ENCODE measurements at regions not wholly inside any gene's neighbourhood (a gene's known extent, or its start where the extent isn't known, plus 50 kb on each side); places are given as distances from the start of the nearest gene placed in this dataset.

DNA sequence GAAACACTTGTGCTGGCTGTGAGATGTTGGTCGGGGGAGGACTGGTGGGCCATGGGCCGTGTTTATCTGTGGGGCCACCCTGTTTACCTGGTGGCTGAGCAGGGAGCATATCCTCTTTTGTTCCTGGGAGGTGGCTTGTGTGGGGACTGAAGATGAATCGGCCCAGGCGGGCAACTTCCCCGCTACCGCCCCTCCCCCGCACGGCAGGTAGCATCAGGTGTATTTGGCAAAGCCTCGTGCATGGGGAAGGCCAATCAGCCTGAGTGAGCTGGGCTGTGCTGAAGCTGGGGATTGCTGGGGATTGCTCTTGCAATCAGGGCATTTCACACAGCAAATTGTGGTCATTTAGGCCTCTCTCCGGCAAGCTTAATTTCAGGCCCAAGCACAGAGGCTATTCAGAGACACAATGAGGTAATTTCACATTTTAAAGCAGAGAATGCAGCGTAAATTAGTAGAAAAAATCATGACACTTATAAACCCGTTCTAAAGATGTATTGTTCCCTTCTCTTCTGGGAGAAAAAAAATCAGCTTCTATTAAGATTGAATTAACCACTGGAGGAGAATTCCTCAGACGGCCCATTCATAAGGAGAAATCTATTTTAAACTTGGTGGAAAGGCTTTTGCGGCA lies 197.7 kb upstream of the POU3F1 start:
- peaks cover 0 to 14% (median 3%) of the 10 kb centered on the region in 4 donors for H3K4me1 ChIP-seq
- no peak for DNase-seq
- H3K4me3 ChIP-seq, result no peak overlapping the region
- no peaks in the 10 kb centered on the region for H3K27me3 ChIP-seq
- H3K36me3 ChIP-seq, result no peaks in the 10 kb centered on the region
- TF ChIP-seq, protein P1, sequence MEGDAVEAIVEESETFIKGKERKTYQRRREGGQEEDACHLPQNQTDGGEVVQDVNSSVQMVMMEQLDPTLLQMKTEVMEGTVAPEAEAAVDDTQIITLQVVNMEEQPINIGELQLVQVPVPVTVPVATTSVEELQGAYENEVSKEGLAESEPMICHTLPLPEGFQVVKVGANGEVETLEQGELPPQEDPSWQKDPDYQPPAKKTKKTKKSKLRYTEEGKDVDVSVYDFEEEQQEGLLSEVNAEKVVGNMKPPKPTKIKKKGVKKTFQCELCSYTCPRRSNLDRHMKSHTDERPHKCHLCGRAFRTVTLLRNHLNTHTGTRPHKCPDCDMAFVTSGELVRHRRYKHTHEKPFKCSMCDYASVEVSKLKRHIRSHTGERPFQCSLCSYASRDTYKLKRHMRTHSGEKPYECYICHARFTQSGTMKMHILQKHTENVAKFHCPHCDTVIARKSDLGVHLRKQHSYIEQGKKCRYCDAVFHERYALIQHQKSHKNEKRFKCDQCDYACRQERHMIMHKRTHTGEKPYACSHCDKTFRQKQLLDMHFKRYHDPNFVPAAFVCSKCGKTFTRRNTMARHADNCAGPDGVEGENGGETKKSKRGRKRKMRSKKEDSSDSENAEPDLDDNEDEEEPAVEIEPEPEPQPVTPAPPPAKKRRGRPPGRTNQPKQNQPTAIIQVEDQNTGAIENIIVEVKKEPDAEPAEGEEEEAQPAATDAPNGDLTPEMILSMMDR (IDR thresholded peaks at IDR 0.05), result no peak
- TF ChIP-seq POLR2A (IDR thresholded peaks at IDR 0.05), result no peak
- no peak overlapping the region for H3K27ac ChIP-seq
- no peaks in the 10 kb centered on the region for H3K9me3 ChIP-seq

- Histone ChIP-seq H3K27ac (no peak overlapping the region), H3K36me3 (no peaks in the 10 kb centered on the region), H3K9me3 (no peaks in the 10 kb centered on the region), H3K27me3 (no peaks in the 10 kb centered on the region), H3K4me3 (no peak overlapping the region), H3K4me1 (peaks cover 0 to 14% (median 3%) of the 10 kb centered on the region in 4 donors)
- TF ChIP-seq, protein P1 (IDR thresholded peaks at IDR 0.05), result no peak
- TF ChIP-seq POLR2A (IDR thresholded peaks at IDR 0.05), result no peak
- DNase-seq, result peak in 2 of 3 donors; percentile 67 to 72
These were observed 196.5 kb upstream of the POU3F1 start for GRCh38 chr1:38243106-38243505.

GRCh38 chr1:38242506-38242905 lies 195.9 kb upstream of the POU3F1 start:
- DNase-seq, result no peak
- H3K27ac ChIP-seq, result no peak overlapping the region
- H3K36me3 ChIP-seq, result no peaks in the 10 kb centered on the region
- TF ChIP-seq POLR2A (IDR thresholded peaks at IDR 0.05), result no peak
- H3K4me1 ChIP-seq, result peaks cover 0 to 10% (median 3%) of the 10 kb centered on the region in 4 donors
- H3K27me3 ChIP-seq, result no peaks in the 10 kb centered on the region
- no peaks in the 10 kb centered on the region for H3K9me3 ChIP-seq
- no peak overlapping the region for H3K4me3 ChIP-seq

GRCh38 chr1:38241594-38242334 lies 195.2 kb upstream of the POU3F1 start:
- Histone ChIP-seq H3K27me3 (no peaks in the 10 kb centered on the region), H3K36me3 (no peaks in the 10 kb centered on the region), H3K27ac (no peak overlapping the region), H3K9me3 (no peaks in the 10 kb centered on the region), H3K4me1 (peaks cover 0 to 4% (median 1%) of the 10 kb centered on the region in 4 donors), H3K4me3 (no peak overlapping the region)
- no peak for TF ChIP-seq POLR2A (IDR thresholded peaks at IDR 0.05)
- TF ChIP-seq, protein P1 (IDR thresholded peaks at IDR 0.05), result no peak
- no peak for DNase-seq

- H3K27me3 ChIP-seq, result no peaks in the 10 kb centered on the region
- no peak overlapping the region for H3K4me3 ChIP-seq
- no peak for DNase-seq
- no peaks in the 10 kb centered on the region for H3K9me3 ChIP-seq
- TF ChIP-seq POLR2A (IDR thresholded peaks at IDR 0.05), result no peak
- TF ChIP-seq, protein P1 (IDR thresholded peaks at IDR 0.05), result no peak
- no peak overlapping the region for H3K27ac ChIP-seq
- no peaks in the 10 kb centered on the region for H3K4me1 ChIP-seq
- H3K36me3 ChIP-seq, result no peaks in the 10 kb centered on the region
These were observed 194.0 kb upstream of the POU3F1 start for GRCh38 chr1:38240618-38241017.

- H3K4me3 ChIP-seq, result no peak overlapping the region
- H3K9me3 ChIP-seq, result no peaks in the 10 kb centered on the region
- no peak overlapping the region for H3K27ac ChIP-seq
- no peaks in the 10 kb centered on the region for H3K27me3 ChIP-seq
- no peak for DNase-seq
- H3K36me3 ChIP-seq, result no peaks in the 10 kb centered on the region
- TF ChIP-seq, protein P1 (IDR thresholded peaks at IDR 0.05), result no peak
- TF ChIP-seq POLR2A (IDR thresholded peaks at IDR 0.05), result no peak
- H3K4me1 ChIP-seq, result no peaks in the 10 kb centered on the region
These were observed 192.8 kb upstream of the POU3F1 start for GRCh38 chr1:38239258-38239835.
